Esophagus muscularis mucosa (tissue), 3 donors: ENCODE measurements at regions not wholly inside any gene's neighbourhood (a gene's known extent, or its start where the extent isn't known, plus 50 kb on each side); places are given as distances from the start of the nearest gene placed in this dataset.

Source experiments
- EP300 ChIP-seq: sonication (generic); formaldehyde crosslinking; IDR thresholded peaks from one replicate; pipeline ENCODE4 v1.6.1; 2017; ENCODE audit warnings: antibody characterized with exemption
- POLR2AphosphoS5 ChIP-seq, 2 donors: sonication (generic); formaldehyde crosslinking; IDR thresholded peaks; one replicate each; pipeline ENCODE4 v1.6.1; 2017; ENCODE audit warnings: antibody characterized with exemption in 2 of 2

DNA sequence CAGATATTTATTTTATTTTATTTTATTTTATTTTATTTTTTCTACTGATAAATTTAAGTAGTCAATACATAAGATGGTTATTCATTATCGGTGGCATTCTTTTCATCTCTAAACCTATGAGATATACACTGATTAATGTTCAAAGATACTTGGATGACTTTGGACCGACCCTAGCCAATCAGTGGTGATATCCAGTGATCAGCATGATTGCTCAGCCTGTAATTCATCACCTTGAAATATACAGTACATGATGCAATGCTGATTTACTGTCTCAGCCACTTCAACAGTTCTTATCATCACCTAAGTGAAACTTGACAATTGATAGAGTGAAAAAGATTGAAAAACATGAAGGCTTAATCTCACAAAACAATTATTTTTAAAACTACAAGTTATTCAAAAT is 1651.0 kb downstream of the REEP3 start:
- TF ChIP-seq POLR2AphosphoS5 (IDR thresholded peaks at IDR 0.05) (no peak), EP300 (no peak)
